CD4-positive, alpha-beta T cell treated with Interleukin-12 subunit alpha and Interleukin-12 subunit beta, for 1 hour (primary cell): ENCODE measurements at regions not wholly inside any gene's neighbourhood (a gene's known extent, or its start where the extent isn't known, plus 50 kb on each side); places are given as distances from the start of the nearest gene placed in this dataset.

Experiments
- DNase-seq: peaks from one replicate; pipeline ENCODE4 v3.0.0-alpha.2; 2020

- no peak for DNase-seq
Observed at GRCh38 chr16:86894029-86894567, 315.7 kb downstream of the FOXL1 start.

- DNase-seq, result no peak
Observed at GRCh38 chr16:86894925-86895324, 316.6 kb downstream of the FOXL1 start.

DNA sequence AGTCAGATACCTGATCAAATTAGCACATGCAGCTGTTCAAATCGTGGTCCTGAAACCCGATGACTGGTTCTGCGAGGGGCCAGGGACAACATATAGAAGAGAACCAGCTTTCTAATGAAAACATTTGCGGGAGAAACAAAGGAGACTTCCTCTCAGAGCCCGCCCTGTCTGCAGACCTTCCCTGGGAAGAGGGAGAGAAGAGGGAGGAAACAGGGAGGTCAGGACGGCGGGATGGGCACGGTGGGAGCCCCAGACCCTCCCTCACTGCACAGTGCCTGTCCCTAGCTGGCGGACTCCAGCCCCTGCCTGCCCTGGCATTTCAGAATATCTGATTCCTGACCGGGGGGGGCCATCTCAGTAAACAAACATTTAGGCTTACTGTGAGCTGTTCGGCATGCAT, 317.3 kb downstream of the FOXL1 start:
- DNase-seq, result no peak

GRCh38 chr16:86896976-86897375, 318.6 kb downstream of the FOXL1 start:
- no peak for DNase-seq

- DNase-seq, result no peak
Observed at GRCh38 chr16:86897486-86897885, 319.1 kb downstream of the FOXL1 start.

GRCh38 chr16:86898386-86898785, 320.0 kb downstream of the FOXL1 start:
- DNase-seq, result no peak

GRCh38 chr16:86899151-86899550, 320.8 kb downstream of the FOXL1 start:
- no peak for DNase-seq

DNA sequence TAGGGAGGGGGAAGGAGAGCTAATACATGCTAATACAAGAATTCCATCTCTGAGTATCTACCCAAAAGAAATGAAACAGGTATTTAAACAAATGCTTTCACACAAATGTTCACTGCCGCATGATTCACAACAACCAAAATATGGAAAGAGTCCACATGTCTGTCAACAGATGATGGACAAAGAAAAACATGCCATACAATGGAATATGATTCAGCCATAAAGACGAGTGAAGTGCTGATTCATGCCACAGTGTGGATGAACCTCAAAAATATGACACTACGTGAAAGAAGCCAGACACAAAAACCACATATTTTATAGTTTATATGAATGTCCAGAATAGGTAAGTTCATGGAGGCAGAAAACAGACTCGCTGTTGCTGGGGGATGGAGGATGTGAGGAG, 321.4 kb downstream of the FOXL1 start:
- no peak for DNase-seq

DNA sequence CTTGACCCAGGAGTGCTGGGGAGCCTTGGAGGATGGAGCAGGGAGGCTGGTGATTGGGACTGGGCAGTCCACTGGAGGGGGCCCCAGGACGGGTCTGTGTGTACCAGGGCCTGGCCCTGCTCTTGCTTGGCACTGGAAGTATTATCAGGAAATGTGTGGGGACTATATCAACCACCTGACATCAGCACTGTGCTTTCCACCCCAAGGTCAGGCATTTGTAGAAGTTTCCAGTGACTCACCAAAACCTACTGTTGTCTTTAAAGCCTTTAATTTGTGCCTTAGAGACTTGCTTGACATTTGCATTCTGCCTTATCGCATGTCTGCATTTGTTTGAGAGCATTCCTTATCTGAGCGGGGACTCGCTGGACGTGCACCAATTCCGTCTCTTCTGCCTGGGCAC, 323.1 kb downstream of the FOXL1 start:
- no peak for DNase-seq

DNA sequence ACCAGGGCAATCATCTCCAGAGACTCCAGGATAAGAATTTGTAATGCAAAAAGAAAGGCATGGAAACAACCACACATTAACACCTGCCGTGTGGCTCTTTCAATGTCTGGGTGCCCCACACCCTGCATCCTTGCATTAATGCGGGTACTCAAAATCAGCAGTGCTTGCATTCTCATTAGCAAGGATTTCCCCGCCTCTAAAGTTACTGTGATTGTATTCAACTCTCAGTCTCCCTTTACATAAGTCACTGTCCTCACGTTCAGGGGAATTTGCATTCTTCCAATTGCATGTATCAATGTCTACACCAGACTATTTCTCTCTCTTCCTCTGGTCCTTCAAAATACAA, 324.3 kb downstream of the FOXL1 start:
- DNase-seq, result no peak

- DNase-seq, result no peak
Observed at GRCh38 chr16:86903068-86903467, 324.7 kb downstream of the FOXL1 start.

- DNase-seq, result no peak
Observed at GRCh38 chr16:86905302-86905701, 327.0 kb downstream of the FOXL1 start.

GRCh38 chr16:86906623-86907022, 328.3 kb downstream of the FOXL1 start:
- no peak for DNase-seq

GRCh38 chr16:86909359-86910160, 331.2 kb downstream of the FOXL1 start:
- DNase-seq, result no peak

GRCh38 chr16:86910161-86910769, 331.9 kb downstream of the FOXL1 start:
- no peak for DNase-seq

DNA sequence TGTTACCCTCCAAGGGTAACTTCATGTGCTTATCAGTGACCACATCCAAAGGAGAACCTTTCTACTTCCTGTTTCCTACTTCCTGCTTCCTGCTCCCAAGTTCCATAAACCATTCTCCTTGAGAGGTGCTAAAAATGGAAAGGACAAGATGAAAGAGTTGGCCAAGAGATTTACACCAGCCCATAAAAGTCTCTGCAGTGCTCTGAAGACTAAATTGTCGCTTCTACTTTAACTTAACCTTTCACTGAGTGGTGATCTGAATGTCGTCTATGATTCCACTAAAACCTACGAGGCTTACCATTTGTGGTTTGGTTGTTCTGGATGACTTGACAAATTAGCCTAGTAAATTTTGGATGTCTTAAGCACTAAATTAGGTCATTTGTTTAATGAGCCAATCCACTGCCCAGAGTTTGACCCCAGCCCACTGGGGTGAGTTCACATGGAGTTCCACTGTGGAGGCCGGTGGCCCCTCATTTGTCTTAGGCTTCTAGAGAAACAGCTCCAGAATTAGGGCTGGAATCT, 333.1 kb downstream of the FOXL1 start:
- no peak for DNase-seq

DNA sequence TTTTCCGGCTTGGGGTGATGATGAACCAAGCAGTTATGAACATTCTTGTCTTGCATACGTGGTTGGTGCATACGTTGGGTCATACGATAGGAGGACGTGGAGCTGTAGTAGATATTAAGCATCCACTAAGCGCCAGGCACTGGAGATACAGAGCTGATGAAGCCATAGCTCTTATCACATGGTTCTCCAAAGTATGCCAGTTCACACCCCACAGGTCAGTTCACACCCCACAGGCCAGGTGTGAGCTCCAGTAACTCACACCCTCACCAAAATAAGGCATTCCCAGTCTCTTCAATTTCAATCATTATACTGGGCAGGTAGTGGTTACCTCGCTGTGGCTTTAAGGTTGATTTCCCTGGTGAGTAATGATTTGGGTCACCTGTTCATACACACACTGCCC, 335.5 kb downstream of the FOXL1 start:
- DNase-seq, result no peak

DNA sequence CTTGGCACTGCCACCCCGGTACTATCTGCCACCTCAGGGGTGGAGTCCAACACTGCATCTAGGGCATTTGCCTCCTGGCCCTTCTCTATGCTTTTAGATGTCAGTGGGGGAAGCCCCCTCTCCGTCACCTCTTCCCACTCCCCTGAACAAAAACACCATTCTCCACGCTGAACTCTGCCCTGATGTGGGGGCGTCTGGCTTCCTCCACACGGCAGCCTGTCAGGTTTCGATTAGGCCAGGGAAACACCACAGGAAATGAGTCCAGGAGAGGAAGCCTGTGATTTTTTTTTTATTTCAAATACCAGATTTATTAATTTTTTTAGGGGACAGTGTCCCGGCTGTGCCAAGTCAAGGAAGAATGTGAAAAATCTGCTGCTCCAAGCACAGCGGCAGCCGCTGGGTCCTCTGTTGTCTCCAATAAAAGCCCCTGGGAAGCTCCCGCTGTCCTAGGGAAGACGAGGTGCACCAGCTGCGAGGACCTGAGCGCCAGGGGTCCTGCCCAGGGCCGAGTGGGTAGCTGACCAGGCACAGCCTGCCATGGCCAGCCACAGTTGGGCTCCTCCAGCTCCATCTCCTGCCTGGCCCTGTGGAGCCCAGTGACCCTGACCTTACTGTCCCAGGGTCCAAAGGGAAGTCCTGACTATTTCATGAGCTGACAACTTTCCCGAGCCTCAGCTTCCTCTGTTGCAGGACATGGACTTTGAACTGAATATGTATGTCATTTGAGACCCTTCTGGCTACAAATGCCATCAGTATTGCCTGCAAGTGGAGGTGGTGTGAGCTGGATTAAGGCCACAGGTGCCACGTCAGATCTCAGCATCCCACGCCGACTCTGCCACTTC, 336.7 kb downstream of the FOXL1 start:
- no peak for DNase-seq

DNA sequence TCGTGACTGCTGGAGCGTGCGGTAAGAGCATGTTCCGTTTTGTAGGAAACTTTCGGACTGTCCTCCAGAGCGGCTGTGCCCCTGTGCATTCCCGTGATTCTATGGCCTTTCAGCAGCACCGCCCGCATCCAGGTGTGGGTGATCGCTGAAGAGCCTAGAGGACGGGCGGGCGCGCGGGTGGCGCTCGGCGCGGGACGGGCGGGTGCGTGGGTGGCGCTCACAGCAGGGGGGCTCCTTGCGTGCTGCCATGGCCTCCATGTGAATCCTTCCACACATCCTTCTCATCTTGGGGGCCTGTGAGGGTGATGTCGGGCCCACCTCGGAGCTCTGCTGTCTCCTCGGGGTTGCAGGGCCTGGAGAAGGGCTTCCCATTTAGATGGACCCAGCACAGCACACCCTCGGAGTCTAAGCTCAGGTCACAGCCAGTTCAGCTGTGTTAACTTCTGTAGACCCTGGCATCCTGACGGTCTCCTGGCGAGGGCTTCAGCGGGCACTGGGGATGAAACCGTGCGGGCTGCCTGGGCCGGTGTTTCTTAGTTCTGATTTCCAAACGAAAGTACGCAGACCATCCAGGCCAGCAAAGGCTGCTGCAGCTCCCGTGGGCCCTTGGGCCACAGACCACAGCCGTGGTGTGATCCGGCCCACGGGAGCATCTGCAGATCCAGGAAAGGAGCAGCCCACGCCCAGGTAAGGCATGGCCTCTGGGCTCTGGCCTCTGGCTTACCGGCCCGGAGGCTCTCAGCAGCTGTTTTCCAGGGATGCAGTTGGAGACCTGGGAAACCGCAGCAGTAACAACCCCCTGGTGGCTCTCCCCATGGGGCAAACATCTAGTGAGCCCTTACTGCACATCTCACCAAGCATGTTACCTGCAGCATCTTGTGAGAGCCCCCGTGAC, 339.4 kb downstream of the FOXL1 start:
- no peak for DNase-seq

GRCh38 chr16:86918637-86919036, 340.3 kb downstream of the FOXL1 start:
- DNase-seq, result no peak

- no peak for DNase-seq
Observed at GRCh38 chr16:86919078-86919477, 340.7 kb downstream of the FOXL1 start.

DNA sequence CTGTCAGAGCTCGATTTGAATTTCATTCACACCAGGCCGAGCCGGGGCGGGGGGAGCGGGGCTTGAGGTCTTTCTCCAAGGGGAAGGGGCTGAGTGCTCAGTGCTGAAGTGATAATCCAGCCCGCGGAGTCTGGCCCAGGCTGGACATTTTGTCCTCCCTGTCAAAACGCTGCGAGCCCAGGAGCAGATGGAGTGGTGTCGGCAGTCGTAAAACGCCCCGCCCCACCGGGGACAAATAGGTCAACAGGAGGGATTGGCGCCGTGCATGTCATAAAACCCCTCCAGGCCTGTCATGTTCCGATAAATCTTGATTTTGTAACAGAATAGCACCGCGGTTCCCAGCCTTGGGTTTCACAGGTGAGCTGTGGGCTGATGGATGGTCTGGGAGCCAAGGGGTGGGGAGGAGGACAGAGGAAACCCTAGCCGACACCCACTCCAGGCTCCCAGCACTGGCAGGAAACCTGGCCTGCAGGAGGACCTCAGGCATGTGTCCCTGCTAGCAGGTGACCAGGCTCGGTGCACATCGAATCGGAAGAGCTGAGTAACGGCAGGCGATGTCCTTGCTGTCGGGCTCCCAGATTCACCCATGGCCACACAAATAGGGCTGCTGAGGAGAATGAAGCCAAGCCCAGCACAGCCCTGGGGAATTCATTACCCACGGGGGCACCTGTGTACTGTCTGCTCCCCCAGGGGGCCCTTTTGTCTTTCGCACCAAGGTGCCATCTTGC, 341.4 kb downstream of the FOXL1 start:
- DNase-seq, result no peak
